GM18517 (cell line): ENCODE measurements at regions not wholly inside any gene's neighbourhood (a gene's known extent, or its start where the extent isn't known, plus 50 kb on each side); places are given as distances from the start of the nearest gene placed in this dataset.
"Not testable (repeated sequence)": the region's sequence is repeated elsewhere in the genome, so short reads cannot be mapped to it uniquely, and the experiment has no call there.

Experiments used
- ATAC-seq: cut with Tn5 transposase; IDR thresholded peaks from one replicate; pipeline ENCODE4 v1.9.1; 2021; ENCODE audit warnings: mild to moderate bottlenecking, moderate library complexity; ENCODE audit not compliant: unreplicated experiment

DNA sequence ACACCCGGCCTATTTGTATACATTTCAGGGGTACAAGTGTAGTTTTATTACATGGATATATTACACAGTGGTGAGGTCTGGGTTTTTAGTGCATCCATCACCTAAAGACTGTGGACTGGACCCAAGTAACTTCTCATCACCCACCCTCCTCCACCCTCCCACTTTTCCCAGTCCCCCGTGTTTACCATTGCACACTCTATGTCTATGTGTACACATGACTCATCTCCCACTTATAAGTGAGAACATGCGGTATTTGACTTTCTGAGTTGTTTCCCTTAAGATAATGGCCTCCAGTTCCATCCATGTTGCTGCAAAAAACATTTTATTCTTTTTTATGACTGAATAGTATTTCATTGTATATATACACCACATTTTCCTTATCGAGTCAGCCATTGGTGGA is 98.9 kb upstream of the WAC start:
- no peak for ATAC-seq

DNA sequence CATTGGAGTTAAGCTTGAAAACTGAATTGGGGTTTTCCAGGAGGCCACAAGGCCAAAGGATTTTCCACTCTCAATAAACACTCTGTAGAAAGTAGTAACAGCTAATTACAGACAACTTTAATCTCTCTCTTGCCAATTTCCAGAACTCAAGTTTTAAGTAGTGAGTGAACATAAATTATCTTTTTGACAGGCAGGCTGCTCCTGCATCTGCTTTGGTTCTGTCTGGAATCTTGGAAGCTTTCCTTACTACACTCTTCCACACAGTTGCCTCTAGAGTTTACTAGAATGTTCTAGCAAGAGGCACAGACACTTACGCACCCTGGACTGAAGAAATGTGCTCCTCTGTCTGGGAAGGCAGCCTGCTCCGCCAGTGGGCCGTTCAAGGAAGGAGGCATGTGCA is 90.5 kb upstream of the WAC start:
- ATAC-seq = no peak

- no peak for ATAC-seq
Observed at GRCh38 chr10:28444031-28444430, 88.9 kb upstream of the WAC start.

DNA sequence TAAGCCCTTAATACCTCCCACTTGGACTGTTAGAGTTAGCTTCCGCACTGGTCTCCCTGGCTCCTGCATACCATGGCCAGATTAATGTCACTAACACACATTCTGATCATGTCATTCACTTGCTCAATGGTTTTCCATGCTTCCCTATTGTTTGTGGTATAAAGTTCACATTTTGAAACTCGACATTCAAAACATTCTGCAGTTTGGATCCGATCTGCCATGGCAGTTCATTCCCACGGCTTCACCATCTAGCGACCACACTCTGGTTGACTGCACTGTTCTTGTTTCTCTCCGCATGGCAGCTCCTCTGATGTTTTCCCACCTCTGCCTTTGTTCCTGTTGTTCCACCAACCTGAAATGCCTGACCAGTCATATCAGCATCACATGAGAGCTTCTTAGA is 87.4 kb upstream of the WAC start:
- no peak for ATAC-seq

- ATAC-seq = no peak
Observed at GRCh38 chr10:28449382-28449781, 83.5 kb upstream of the WAC start.

GRCh38 chr10:28449926-28450325 is 83.0 kb upstream of the WAC start:
- no peak for ATAC-seq

DNA sequence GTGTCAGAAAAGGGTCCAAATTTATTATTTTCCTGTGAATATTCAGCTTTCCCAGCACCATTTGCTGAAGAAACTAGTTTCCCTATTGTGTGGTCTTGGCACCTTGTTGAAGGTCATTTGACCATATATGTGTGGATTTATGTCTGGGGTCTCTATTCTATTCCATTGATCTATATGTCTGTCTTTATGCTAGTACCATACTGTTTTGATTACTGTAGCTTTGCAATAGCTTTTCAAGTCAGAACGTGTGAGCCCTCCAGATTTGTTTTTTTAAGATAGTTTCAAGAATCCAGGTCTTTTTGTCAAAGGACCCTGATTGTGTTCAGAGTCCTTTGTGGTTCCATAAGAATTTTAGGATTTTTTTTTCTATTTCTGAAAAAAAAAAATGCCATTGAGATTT is 79.0 kb upstream of the WAC start:
- ATAC-seq = no peak

GRCh38 chr10:28457110-28457509 is 75.8 kb upstream of the WAC start:
- ATAC-seq = no peak

- ATAC-seq = not testable (repeated sequence)
Observed at GRCh38 chr10:28457873-28458272, 75.0 kb upstream of the WAC start.

GRCh38 chr10:28459453-28460144 is 73.3 kb upstream of the WAC start:
- ATAC-seq = no peak

- no peak for ATAC-seq
Observed at GRCh38 chr10:28463141-28463540, 69.8 kb upstream of the WAC start.

- no peak for ATAC-seq
Observed at GRCh38 chr10:28463676-28464395, 69.1 kb upstream of the WAC start.

- ATAC-seq = no peak
Observed at GRCh38 chr10:28467615-28468014, 65.3 kb upstream of the WAC start.

DNA sequence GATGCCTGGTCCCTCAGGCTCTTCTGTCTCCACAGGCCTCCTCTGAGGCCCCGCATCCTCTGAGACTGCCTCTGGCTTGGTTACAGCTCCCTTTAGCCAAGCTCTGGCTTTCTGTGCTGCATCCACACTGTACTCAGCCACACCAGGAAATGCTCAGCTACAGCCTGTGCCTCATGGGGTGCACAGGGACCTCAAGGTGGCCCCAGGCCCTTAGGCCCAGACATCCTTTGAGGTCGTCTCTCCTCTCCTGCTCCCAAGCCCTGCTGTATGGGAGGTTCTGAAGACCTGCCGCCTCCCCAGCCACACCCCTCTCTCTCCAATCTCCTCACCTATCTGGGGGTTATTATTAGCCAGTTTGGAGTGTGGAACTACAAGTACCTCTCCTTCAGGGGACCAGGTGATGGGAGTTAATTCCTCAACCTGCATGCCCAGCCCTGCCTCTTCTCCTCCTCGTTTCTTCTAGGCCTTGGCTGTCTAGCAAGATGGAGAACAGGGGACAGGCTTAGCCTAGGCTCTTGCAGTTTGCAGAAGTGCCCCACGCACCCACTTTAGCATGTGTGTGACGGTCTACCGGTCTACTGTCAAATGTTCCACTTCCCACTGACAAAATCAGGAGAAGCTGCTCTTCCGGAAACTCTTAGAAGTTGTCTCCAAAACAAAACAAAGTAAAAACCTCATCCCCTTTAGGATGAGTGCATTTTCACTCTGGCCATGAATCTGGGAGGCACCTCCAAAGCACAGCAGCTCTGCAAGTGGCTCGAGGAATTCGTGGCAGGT is 64.0 kb upstream of the WAC start:
- ATAC-seq = no peak

GRCh38 chr10:28470873-28471651 is 61.9 kb upstream of the WAC start:
- ATAC-seq = no peak

GRCh38 chr10:28471652-28472050 is 61.3 kb upstream of the WAC start:
- no peak for ATAC-seq

DNA sequence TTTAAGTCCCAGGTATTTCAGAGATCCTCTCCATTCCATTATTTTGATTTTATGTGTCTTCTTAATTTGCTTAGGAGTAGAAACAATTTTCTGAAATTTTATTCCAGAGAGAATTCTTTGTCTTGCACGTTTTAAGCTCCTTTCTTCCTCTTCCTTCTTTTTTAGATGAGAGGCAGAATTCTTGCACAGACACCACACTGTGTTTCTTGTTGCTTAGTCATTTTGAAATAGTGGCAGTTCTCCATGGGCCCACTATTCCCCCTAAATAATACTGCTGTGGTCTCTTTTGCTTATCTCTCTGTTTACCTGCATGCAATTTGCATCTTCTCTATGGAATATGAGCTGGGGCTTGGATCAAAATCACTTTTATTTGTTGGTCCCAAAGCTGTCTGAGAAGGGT is 54.3 kb upstream of the WAC start:
- ATAC-seq = no peak

GRCh38 chr10:28479425-28479865 is 53.5 kb upstream of the WAC start:
- ATAC-seq = no peak

DNA sequence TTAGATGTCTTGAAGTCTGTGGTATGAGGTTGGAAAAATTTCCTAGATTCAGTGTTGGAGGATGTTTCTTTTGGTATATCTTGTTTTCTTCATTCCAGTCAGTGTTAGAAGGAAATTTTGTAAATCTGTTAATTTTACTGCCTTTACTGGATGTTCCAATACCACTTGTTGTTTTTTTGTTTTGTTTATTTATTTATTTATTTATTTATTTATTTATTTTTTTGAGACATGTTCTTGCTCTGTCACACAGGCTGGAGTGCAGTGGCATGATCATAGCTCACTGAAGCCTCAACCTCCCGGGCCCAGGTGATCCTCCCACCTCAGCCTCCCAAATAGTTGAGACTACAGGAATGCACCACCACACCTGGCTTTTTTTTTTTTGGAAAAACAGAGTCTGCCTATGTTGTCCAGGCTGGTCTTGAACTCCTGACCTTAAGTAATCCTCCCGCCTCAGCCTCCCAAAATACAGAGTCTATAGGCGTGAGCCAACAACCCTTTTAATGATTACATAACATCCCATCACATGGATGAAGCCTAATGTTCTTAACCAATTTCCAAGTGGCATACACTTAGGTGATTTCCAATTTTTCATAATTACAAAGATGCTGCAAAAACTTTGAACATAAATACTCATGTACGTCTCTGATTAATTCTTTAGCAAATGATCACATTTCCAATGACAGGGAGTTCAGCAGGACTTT is 52.8 kb upstream of the WAC start:
- no peak for ATAC-seq

GRCh38 chr10:28480628-28480965 is 52.3 kb upstream of the WAC start:
- ATAC-seq = no peak

DNA sequence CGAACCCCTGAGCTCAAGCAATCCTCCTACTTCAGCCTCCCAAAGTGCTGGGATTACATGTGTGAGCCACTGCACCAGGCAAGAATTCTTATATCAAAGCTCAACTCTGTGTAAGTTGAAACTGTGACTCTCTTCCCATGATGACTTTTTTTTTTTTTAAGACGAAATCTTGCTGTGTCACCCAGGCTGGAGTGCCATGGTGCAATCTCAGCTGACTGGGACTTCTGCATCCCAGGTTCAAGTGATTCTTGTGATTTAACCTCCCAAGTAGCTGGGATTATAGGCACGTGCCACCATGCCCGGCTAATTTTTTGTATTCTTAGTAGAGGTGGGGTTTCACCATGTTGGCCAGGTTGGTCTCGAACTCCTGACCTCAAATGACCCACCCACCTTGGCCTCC is 51.6 kb upstream of the WAC start:
- not testable (repeated sequence) for ATAC-seq
